Endothelial cell of umbilical vein (primary cell): ENCODE measurements at regions not wholly inside any gene's neighbourhood (a gene's known extent, or its start where the extent isn't known, plus 50 kb on each side); places are given as distances from the start of the nearest gene placed in this dataset.

ENCODE experiments used
- BruUV-seq: library from RNA; stranded (reverse); fragments of 400-500 nt; replicated peaks from 2 replicates; lab custom pipeline; 2021; lab: Mats Ljungman, UMichigan
- CTCF ChIA-PET: fragments of 300-600, 350-600 bp; sonication (Branson Sonifier 250); formaldehyde crosslinking; loops from one replicate; lab custom pipeline; 2021; ENCODE audit warnings: antibody characterized with exemption, inconsistent platforms; lab: Charles Lee
- POLR2A ChIA-PET: fragments of 300-600, 350-600 bp; sonication (Branson Sonifier 250); formaldehyde crosslinking; loops from one replicate; lab custom pipeline; 2021; ENCODE audit warnings: antibody characterized with exemption, inconsistent platforms; lab: Charles Lee
- DNase-seq: peaks from one replicate; pipeline ENCODE4 v3.0.0-alpha.2; 2011; ENCODE audit warnings: low read depth, low spot score
- FAIRE-seq: peaks from 2 replicates; lab custom pipeline; 2011; peaks lifted over from hg19 to GRCh38; lab: Jason Lieb, UNC
- H2AFZ ChIP-seq: 2 replicates; pipeline ENCODE4 v1.6.0; 2012; ENCODE audit warnings: low read depth, low read length, control low read depth, inconsistent platforms
- H3K27ac ChIP-seq: 2 replicates; pipeline ENCODE4 v1.5.1; 2011; ENCODE audit warnings: low read depth, mild to moderate bottlenecking, control low read depth, low read length, moderate library complexity; ENCODE audit not compliant: insufficient read depth
- H3K27me3 ChIP-seq, 2 experiments: 2 replicates each; pipeline versions ENCODE4 v1.6.0 to v1.6.1; 2011; ENCODE audit warnings: low read length in 2 of 2, mixed read lengths in 1 of 2; ENCODE audit not compliant: control insufficient read depth in 2 of 2, insufficient read depth in 2 of 2
- H3K36me3 ChIP-seq, 2 experiments: 2 replicates in 1 of 2; 3 replicates in 1 of 2; pipeline ENCODE4 v1.5.1; 2011; ENCODE audit warnings: low read length in 2 of 2, mild to moderate bottlenecking in 1 of 2, moderate library complexity in 1 of 2; ENCODE audit not compliant: control insufficient read depth in 2 of 2, insufficient read depth in 2 of 2; ENCODE audit errors: extremely low read depth in 1 of 2
- H3K4me1 ChIP-seq: 3 replicates; pipeline ENCODE4 v1.5.1; 2011; ENCODE audit warnings: mild to moderate bottlenecking, low read length; ENCODE audit not compliant: control insufficient read depth, insufficient read depth; ENCODE audit errors: extremely low read depth
- H3K4me2 ChIP-seq: 2 replicates; pipeline ENCODE4 v1.6.1; 2011; ENCODE audit warnings: low read length, control low read depth, mixed read lengths; ENCODE audit not compliant: insufficient read depth
- H3K4me3 ChIP-seq, 3 experiments: fragments of 200-600 bp in 1 of 3; sonication (generic), shearing (Covaris generic) in 1 of 3; replicated peaks in 1 of 3; 2 replicates each; pipeline ENCODE4 v1.5.1; 2011 to 2016; ENCODE audit warnings: control low read depth in 3 of 3, low read length in 3 of 3, mild to moderate bottlenecking in 2 of 3, inconsistent platforms in 1 of 3, low read depth in 1 of 3, moderate library complexity in 1 of 3; ENCODE audit not compliant: insufficient read depth in 1 of 3
- H3K79me2 ChIP-seq: 2 replicates; pipeline ENCODE4 v1.6.0; 2012; ENCODE audit warnings: low read length, inconsistent platforms; ENCODE audit not compliant: control insufficient read depth, insufficient read depth
- H3K9ac ChIP-seq: replicated peaks from 2 replicates; pipeline ENCODE3; 2011; ENCODE audit warnings: low read length, control low read depth; ENCODE audit not compliant: insufficient read depth; ENCODE audit errors: extremely low read depth
- H3K9me1 ChIP-seq: replicated peaks from 3 replicates; pipeline ENCODE4 v1.6.0; 2011; ENCODE audit warnings: mild to moderate bottlenecking, low read length; ENCODE audit not compliant: control insufficient read depth, insufficient read depth; ENCODE audit errors: extremely low read depth
- H3K9me3 ChIP-seq: replicated peaks from 2 replicates; pipeline ENCODE4 v1.5.1; 2012; ENCODE audit warnings: low read length, inconsistent platforms; ENCODE audit not compliant: control insufficient read depth, insufficient read depth
- H4K20me1 ChIP-seq: replicated peaks from 2 replicates; pipeline ENCODE3; 2011; ENCODE audit warnings: mild to moderate bottlenecking, low read length; ENCODE audit not compliant: control insufficient read depth, insufficient read depth; ENCODE audit errors: extremely low read depth
- CTCF ChIP-seq, 2 donors: IDR thresholded peaks; 1 replicate in 1 of 2; 2 replicates in 1 of 2; pipeline ENCODE4 v1.5.1; 2011; ENCODE audit warnings: low read length in 2 of 2, mild to moderate bottlenecking in 2 of 2, moderate library complexity in 2 of 2, control low read depth in 1 of 2, inconsistent platforms in 1 of 2, low read depth in 1 of 2; ENCODE audit not compliant: insufficient read depth in 1 of 2; ENCODE audit errors: extremely low read depth in 1 of 2
- EZH2 ChIP-seq: IDR thresholded peaks from 2 replicates; pipeline ENCODE4 v1.6.1; 2012; ENCODE audit warnings: borderline replicate concordance, low read depth, mild to moderate bottlenecking, moderate library complexity, low read length, inconsistent platforms; ENCODE audit not compliant: severe bottlenecking
- FOS ChIP-seq: IDR thresholded peaks from 2 replicates; pipeline ENCODE4 v1.6.1; 2011; ENCODE audit warnings: mild to moderate bottlenecking, low read length, moderate library complexity, borderline replicate concordance; ENCODE audit not compliant: insufficient read depth
- GATA2 ChIP-seq: IDR thresholded peaks from 2 replicates; pipeline ENCODE4 v1.7.0; 2011; ENCODE audit warnings: low read depth, mild to moderate bottlenecking, moderate library complexity, mixed read lengths, low read length; ENCODE audit not compliant: insufficient read length, insufficient read depth
- JUN ChIP-seq: IDR thresholded peaks from 2 replicates; pipeline ENCODE4 v1.6.1; 2011; ENCODE audit warnings: borderline replicate concordance, low read depth; ENCODE audit not compliant: insufficient read length, insufficient read depth
- MYC ChIP-seq: IDR thresholded peaks from one replicate; pipeline ENCODE4 v1.6.1; 2011; ENCODE audit warnings: mild to moderate bottlenecking, low read depth, low read length
- POLR2A ChIP-seq: IDR thresholded peaks from 2 replicates; pipeline ENCODE4 v1.6.1; 2012; ENCODE audit warnings: low read depth, mild to moderate bottlenecking, control low read depth, low read length
- POLR2AphosphoS5 ChIP-seq: IDR thresholded peaks from 2 replicates; pipeline ENCODE4 v1.6.1; 2012; ENCODE audit warnings: low read depth, mild to moderate bottlenecking, control low read depth, low read length, moderate library complexity; ENCODE audit not compliant: insufficient read depth
- dilution Hi-C: fragments of 300-500 bp; cut with MboI; formaldehyde crosslinking; loops from one replicate; pipeline ENCODE4 v1.15.0; 2019; ENCODE audit warnings: low sequenced_read_pairs; ENCODE audit not compliant: extremely low pct_ligation_motif_present
- intact Hi-C: fragments of 100-400 bp; cut with micrococcal nuclease; formaldehyde crosslinking; loops from one replicate; pipeline ENCODE4 v1.10.0; 2022
- TF ChIP-seq, protein P1 (sequence below): IDR thresholded peaks from 2 replicates; pipeline ENCODE4 v1.6.1; 2011; ENCODE audit not compliant: insufficient read depth, insufficient read length

- Histone ChIP-seq H3K4me2 (no peak overlapping the region), H3K4me3 (no peak overlapping the region), H2AFZ (no peak overlapping the region), H3K9me3 (no peaks in the 10 kb centered on the region), H4K20me1 (no peaks in the 10 kb centered on the region), H3K79me2 (no peaks in the 10 kb centered on the region), H3K36me3 (no peaks in the 10 kb centered on the region), H3K9ac (no peak overlapping the region), H3K27me3 (no peaks in the 10 kb centered on the region), H3K9me1 (no peaks in the 10 kb centered on the region), H3K27ac (no peak overlapping the region), H3K4me1 (no peaks in the 10 kb centered on the region)
- CTCF ChIA-PET = no interaction called here
- POLR2A ChIA-PET = no interaction called here
- no peak for TF ChIP-seq POLR2A
- TF ChIP-seq, protein P1, sequence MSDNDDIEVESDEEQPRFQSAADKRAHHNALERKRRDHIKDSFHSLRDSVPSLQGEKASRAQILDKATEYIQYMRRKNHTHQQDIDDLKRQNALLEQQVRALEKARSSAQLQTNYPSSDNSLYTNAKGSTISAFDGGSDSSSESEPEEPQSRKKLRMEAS = no peak
- TF ChIP-seq POLR2AphosphoS5 = no peak
- no peak for TF ChIP-seq FOS
- TF ChIP-seq GATA2 = no peak
- no peak for TF ChIP-seq EZH2
- TF ChIP-seq MYC = no peak
- TF ChIP-seq CTCF (IDR thresholded peaks at IDR 0.05; ENCODE audit: extremely low read depth in 1 of 2, insufficient read depth in 1 of 2, low read depth in 1 of 2, low read length in 2 of 2) = no peak
- TF ChIP-seq JUN = no peak
- intact Hi-C loops = no loop called here
- dilution Hi-C loops = no loop called here
- DNase-seq (no peak), FAIRE-seq (no peak)
- BruUV-seq = no TSS peak
These were observed 152.9 kb downstream of the DNAJB9 start for GRCh38 chr7:108722561-108722960.
